ENCODE measurements at regions not wholly inside any gene's neighbourhood (a gene's known extent, or its start where the extent isn't known, plus 50 kb on each side); places are given as distances from the start of the nearest gene placed in this dataset.
A peak's percentile ranks its signal among the peaks of the same experiment; 100 is the strongest.

DNA sequence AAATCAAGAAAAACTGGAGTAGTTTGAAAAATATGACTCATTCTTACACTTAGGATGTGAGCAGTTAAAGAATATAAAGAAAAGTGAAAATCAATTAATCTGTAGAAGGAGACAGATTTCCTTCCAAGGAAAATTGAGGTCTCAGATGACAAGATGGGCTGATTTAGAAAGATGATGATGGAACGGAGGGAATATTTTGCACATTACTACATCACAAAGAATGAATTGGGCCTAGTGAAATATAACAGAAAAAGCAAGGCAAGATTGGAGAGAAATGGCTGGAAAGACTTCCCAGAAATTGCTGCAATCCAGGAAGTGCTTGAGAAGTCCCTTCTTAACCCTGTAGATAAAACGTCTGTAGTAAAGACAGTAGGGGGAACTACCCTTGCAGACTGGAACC lies 169.1 kb upstream of the SYT6 start:
- no peak overlapping the region for H3K27ac Mint-ChIP-seq (ENCODE audit: low read depth, unreplicated experiment)
- no peaks in the 10 kb centered on the region for H3K36me3 Mint-ChIP-seq (ENCODE audit: insufficient read depth, unreplicated experiment)
- no peaks in the 10 kb centered on the region for H3K27me3 Mint-ChIP-seq (ENCODE audit: insufficient read depth, unreplicated experiment)
- ChIA-PET CTCF (no interaction called here), POLR2A (no interaction called here)
- no peak for DNase-seq (ENCODE audit: unreplicated experiment)
- H3K9me3 Mint-ChIP-seq (ENCODE audit: unreplicated experiment), result no peaks in the 10 kb centered on the region
- TF ChIP-seq, protein P1, sequence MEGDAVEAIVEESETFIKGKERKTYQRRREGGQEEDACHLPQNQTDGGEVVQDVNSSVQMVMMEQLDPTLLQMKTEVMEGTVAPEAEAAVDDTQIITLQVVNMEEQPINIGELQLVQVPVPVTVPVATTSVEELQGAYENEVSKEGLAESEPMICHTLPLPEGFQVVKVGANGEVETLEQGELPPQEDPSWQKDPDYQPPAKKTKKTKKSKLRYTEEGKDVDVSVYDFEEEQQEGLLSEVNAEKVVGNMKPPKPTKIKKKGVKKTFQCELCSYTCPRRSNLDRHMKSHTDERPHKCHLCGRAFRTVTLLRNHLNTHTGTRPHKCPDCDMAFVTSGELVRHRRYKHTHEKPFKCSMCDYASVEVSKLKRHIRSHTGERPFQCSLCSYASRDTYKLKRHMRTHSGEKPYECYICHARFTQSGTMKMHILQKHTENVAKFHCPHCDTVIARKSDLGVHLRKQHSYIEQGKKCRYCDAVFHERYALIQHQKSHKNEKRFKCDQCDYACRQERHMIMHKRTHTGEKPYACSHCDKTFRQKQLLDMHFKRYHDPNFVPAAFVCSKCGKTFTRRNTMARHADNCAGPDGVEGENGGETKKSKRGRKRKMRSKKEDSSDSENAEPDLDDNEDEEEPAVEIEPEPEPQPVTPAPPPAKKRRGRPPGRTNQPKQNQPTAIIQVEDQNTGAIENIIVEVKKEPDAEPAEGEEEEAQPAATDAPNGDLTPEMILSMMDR (IDR thresholded peaks at IDR 0.05; ENCODE audit: unreplicated experiment), result no peak
- no TSS peak for BruUV-seq (replicated peaks)
- intact Hi-C loops (cut with micrococcal nuclease), result no loop called here
- peaks cover 5% of the 10 kb centered on the region for H3K4me1 Mint-ChIP-seq (ENCODE audit: insufficient read depth, unreplicated experiment)
- H3K4me3 Mint-ChIP-seq (ENCODE audit: unreplicated experiment), result no peak overlapping the region

- H3K4me3 Mint-ChIP-seq (ENCODE audit: unreplicated experiment), result no peak overlapping the region
- intact Hi-C loops (cut with micrococcal nuclease), result no loop called here
- no peak for DNase-seq (ENCODE audit: unreplicated experiment)
- TF ChIP-seq, protein P1 (IDR thresholded peaks at IDR 0.05; ENCODE audit: unreplicated experiment), result no peak
- no peaks in the 10 kb centered on the region for H3K27me3 Mint-ChIP-seq (ENCODE audit: insufficient read depth, unreplicated experiment)
- ChIA-PET CTCF (no interaction called here), POLR2A (no interaction called here)
- H3K36me3 Mint-ChIP-seq (ENCODE audit: insufficient read depth, unreplicated experiment), result no peaks in the 10 kb centered on the region
- BruUV-seq (replicated peaks), result no TSS peak
- H3K4me1 Mint-ChIP-seq (ENCODE audit: insufficient read depth, unreplicated experiment), result peaks cover 5% of the 10 kb centered on the region
- H3K9me3 Mint-ChIP-seq (ENCODE audit: unreplicated experiment), result no peaks in the 10 kb centered on the region
- no peak overlapping the region for H3K27ac Mint-ChIP-seq (ENCODE audit: low read depth, unreplicated experiment)
Observed at GRCh38 chr1:114322207-114322606, 168.5 kb upstream of the SYT6 start.

- no peak overlapping the region for H3K4me3 Mint-ChIP-seq (ENCODE audit: unreplicated experiment)
- BruUV-seq (replicated peaks), result no TSS peak
- no peaks in the 10 kb centered on the region for H3K9me3 Mint-ChIP-seq (ENCODE audit: unreplicated experiment)
- no peaks in the 10 kb centered on the region for H3K27me3 Mint-ChIP-seq (ENCODE audit: insufficient read depth, unreplicated experiment)
- TF ChIP-seq, protein P1 (IDR thresholded peaks at IDR 0.05; ENCODE audit: unreplicated experiment), result no peak
- H3K27ac Mint-ChIP-seq (ENCODE audit: low read depth, unreplicated experiment), result no peak overlapping the region
- ChIA-PET CTCF (no interaction called here), POLR2A (no interaction called here)
- intact Hi-C loops (cut with micrococcal nuclease), result no loop called here
- peak; percentile 7 for DNase-seq (ENCODE audit: unreplicated experiment)
- peaks cover 5% of the 10 kb centered on the region for H3K4me1 Mint-ChIP-seq (ENCODE audit: insufficient read depth, unreplicated experiment)
- no peaks in the 10 kb centered on the region for H3K36me3 Mint-ChIP-seq (ENCODE audit: insufficient read depth, unreplicated experiment)
Observed at GRCh38 chr1:114320586-114320985, 166.9 kb upstream of the SYT6 start.

- ChIA-PET CTCF (interaction anchor here (0.7 to 1.2 kb wide), 2 partner anchors 27 to 340 kb away, joined by 3 to 5 read pairs; partner anchors contain the start of gene OLFML3), POLR2A (no interaction called here)
- no peak overlapping the region for H3K27ac Mint-ChIP-seq (ENCODE audit: low read depth, unreplicated experiment)
- no peak overlapping the region for H3K4me3 Mint-ChIP-seq (ENCODE audit: unreplicated experiment)
- intact Hi-C loops (cut with micrococcal nuclease), result no loop called here
- DNase-seq (ENCODE audit: unreplicated experiment), result no peak
- H3K9me3 Mint-ChIP-seq (ENCODE audit: unreplicated experiment), result peaks cover 1% of the 10 kb centered on the region
- H3K36me3 Mint-ChIP-seq (ENCODE audit: insufficient read depth, unreplicated experiment), result no peaks in the 10 kb centered on the region
- BruUV-seq (replicated peaks), result no TSS peak
- TF ChIP-seq, protein P1 (IDR thresholded peaks at IDR 0.05; ENCODE audit: unreplicated experiment), result no peak
- no peaks in the 10 kb centered on the region for H3K27me3 Mint-ChIP-seq (ENCODE audit: insufficient read depth, unreplicated experiment)
- H3K4me1 Mint-ChIP-seq (ENCODE audit: insufficient read depth, unreplicated experiment), result peaks cover 2% of the 10 kb centered on the region
Observed at GRCh38 chr1:114319418-114319817, 165.7 kb upstream of the SYT6 start.

All from MCF 10A (cell line).